ENCODE measurements at regions not wholly inside any gene's neighbourhood (a gene's known extent, or its start where the extent isn't known, plus 50 kb on each side); places are given as distances from the start of the nearest gene placed in this dataset.

- no peaks in the 10 kb centered on the region for H3K4me1 ChIP-seq
- no peaks in the 10 kb centered on the region for H3K27me3 ChIP-seq
- H3K4me3 ChIP-seq (ENCODE audit: low read depth, low read length): no peak overlapping the region
- DNase-seq: no peak
- peak; percentile 10; the same call in 1 of the 2 replicates for TF ChIP-seq CTCF (IDR thresholded peaks at IDR 0.05; ENCODE audit: low read depth, low read length)
- H3K36me3 ChIP-seq: no peaks in the 10 kb centered on the region
- no peaks in the 10 kb centered on the region for H3K9me3 ChIP-seq
Measured at GRCh38 chrX:69031181-69031580, 134.1 kb downstream of the PJA1 start.

- H3K36me3 ChIP-seq: no peaks in the 10 kb centered on the region
- no peak for TF ChIP-seq CTCF (IDR thresholded peaks at IDR 0.05; ENCODE audit: low read depth, low read length)
- no peak for DNase-seq
Measured at GRCh38 chrX:69029771-69030170, 135.5 kb downstream of the PJA1 start.

GRCh38 chrX:69028761-69029120 lies 136.5 kb downstream of the PJA1 start:
- no peak for DNase-seq
- no peak overlapping the region for H3K4me3 ChIP-seq (ENCODE audit: low read depth, low read length)
- no peak for TF ChIP-seq CTCF (IDR thresholded peaks at IDR 0.05; ENCODE audit: low read depth, low read length)
- peaks cover 3% of the 10 kb centered on the region for H3K4me1 ChIP-seq
- no peaks in the 10 kb centered on the region for H3K27me3 ChIP-seq
- no peaks in the 10 kb centered on the region for H3K9me3 ChIP-seq
- no peaks in the 10 kb centered on the region for H3K36me3 ChIP-seq

More at GRCh38 chrX:69029771-69030170, 135.5 kb downstream of the PJA1 start:
- no peaks in the 10 kb centered on the region for H3K9me3 ChIP-seq
- no peaks in the 10 kb centered on the region; the same call in 1 of the 2 replicates for H3K4me1 ChIP-seq
- H3K27me3 ChIP-seq: no peaks in the 10 kb centered on the region
- no peak overlapping the region for H3K4me3 ChIP-seq (ENCODE audit: low read depth, low read length)

DNA sequence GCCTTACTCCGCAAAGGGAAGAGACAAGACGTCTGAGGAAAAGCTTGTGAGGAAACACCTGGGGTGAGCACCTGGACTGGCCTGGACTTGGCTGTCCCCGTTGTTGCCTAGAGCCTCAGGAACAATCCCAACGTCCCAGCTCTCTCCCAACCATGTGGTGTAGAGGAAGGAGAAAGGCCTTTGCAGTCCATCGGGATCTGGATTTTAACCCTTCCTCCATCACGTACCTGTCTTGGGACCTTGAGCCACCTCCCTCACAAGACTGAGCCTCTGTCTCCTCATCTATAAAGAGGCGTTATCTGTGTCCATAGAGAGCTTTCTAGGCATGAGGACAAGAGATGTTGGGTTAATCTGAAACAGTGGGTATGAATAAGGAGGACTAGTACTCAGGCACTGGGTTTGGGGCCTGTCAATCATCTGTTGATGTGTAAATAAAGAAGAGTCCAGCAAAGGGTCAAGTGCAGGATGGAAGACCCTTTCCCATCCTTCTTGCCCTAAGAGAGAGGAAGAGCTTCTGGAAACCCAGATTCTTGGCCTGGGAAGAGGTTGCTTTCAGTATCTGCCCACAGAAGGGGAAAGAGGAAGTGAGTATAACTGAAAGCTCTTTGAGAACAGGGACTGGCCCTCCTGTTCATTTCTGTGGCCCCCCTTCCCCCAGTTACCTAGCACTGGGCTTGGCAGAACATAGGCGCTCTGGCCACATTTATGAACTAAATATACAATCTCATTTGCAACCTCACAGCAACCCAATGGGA lies 137.1 kb downstream of the PJA1 start:
- DNase-seq: no peak
- no peak overlapping the region for H3K4me3 ChIP-seq (ENCODE audit: low read depth, low read length)
- TF ChIP-seq CTCF (IDR thresholded peaks at IDR 0.05; ENCODE audit: low read depth, low read length): no peak
- no peaks in the 10 kb centered on the region for H3K27me3 ChIP-seq
- H3K9me3 ChIP-seq: no peaks in the 10 kb centered on the region
- peaks cover 3% of the 10 kb centered on the region for H3K4me1 ChIP-seq
- H3K36me3 ChIP-seq: no peaks in the 10 kb centered on the region

GRCh38 chrX:69027181-69028005 lies 137.9 kb downstream of the PJA1 start:
- H3K9me3 ChIP-seq: no peaks in the 10 kb centered on the region
- TF ChIP-seq CTCF (IDR thresholded peaks at IDR 0.05; ENCODE audit: low read depth, low read length): no peak
- no peaks in the 10 kb centered on the region for H3K27me3 ChIP-seq
- H3K4me1 ChIP-seq: peaks cover 3% of the 10 kb centered on the region
- no peaks in the 10 kb centered on the region for H3K36me3 ChIP-seq
- DNase-seq: no peak
- no peak overlapping the region for H3K4me3 ChIP-seq (ENCODE audit: low read depth, low read length)

Data from BE2C (cell line).